HUES64 (cell line): ENCODE measurements at regions not wholly inside any gene's neighbourhood (a gene's known extent, or its start where the extent isn't known, plus 50 kb on each side); places are given as distances from the start of the nearest gene placed in this dataset.

Source experiments
- H3K27ac ChIP-seq: 2 replicates; pipeline ENCODE4 v1.7.0; 2013; ENCODE audit warnings: low read depth, low read length, inconsistent platforms
- H3K27me3 ChIP-seq: 2 replicates; pipeline ENCODE4 v1.6.1; 2013; ENCODE audit warnings: mild to moderate bottlenecking, low read length; ENCODE audit not compliant: insufficient read depth
- H3K36me3 ChIP-seq: 2 replicates; pipeline ENCODE4 v1.6.1; 2013; ENCODE audit warnings: mild to moderate bottlenecking, low read length; ENCODE audit not compliant: insufficient read depth
- H3K4me1 ChIP-seq: 2 replicates; pipeline ENCODE4 v1.6.1; 2013; ENCODE audit warnings: mild to moderate bottlenecking, low read length, moderate library complexity; ENCODE audit not compliant: insufficient read depth
- H3K4me3 ChIP-seq: 2 replicates; pipeline ENCODE4 v1.5.1; 2013; ENCODE audit warnings: mild to moderate bottlenecking, low read length, moderate library complexity
- H3K9ac ChIP-seq: 2 replicates; pipeline ENCODE4 v1.6.1; 2013; ENCODE audit warnings: mild to moderate bottlenecking, low read depth, low read length
- H3K9me3 ChIP-seq: 2 replicates; pipeline ENCODE4 v1.6.1; 2013; ENCODE audit warnings: low read depth, low read length; ENCODE audit not compliant: insufficient read depth
- WGBS: fragments of 150-250, 120-280 bp; methylation state at CpG from one replicate; pipeline ENCODE4 v1.1.7; 2013; ENCODE audit warnings: missing lambda C conversion rate; 5-methylcytosine and 5-hydroxymethylcytosine counted together

GRCh38 chr1:232310541-232310940, 319.4 kb downstream of the SIPA1L2 start:
- Histone ChIP-seq H3K9me3 (no peaks in the 10 kb centered on the region), H3K4me3 (no peak overlapping the region), H3K27me3 (no peaks in the 10 kb centered on the region), H3K4me1 (peaks cover 12% of the 10 kb centered on the region), H3K9ac (no peak overlapping the region), H3K27ac (no peak overlapping the region), H3K36me3 (no peaks in the 10 kb centered on the region)
- WGBS, result 76% methylated on average over 4 of the region's 5 CpGs

GRCh38 chr1:232308616-232309015, 321.3 kb downstream of the SIPA1L2 start:
- WGBS, result 78% methylated on average over 3 of the region's 3 CpGs
- Histone ChIP-seq H3K4me3 (no peak overlapping the region), H3K36me3 (no peaks in the 10 kb centered on the region), H3K27me3 (no peaks in the 10 kb centered on the region), H3K27ac (no peak overlapping the region), H3K9ac (no peak overlapping the region), H3K4me1 (peaks cover 12% of the 10 kb centered on the region), H3K9me3 (no peaks in the 10 kb centered on the region)

- Histone ChIP-seq H3K27me3 (no peaks in the 10 kb centered on the region), H3K4me3 (no peak overlapping the region), H3K4me1 (peaks cover 13% of the 10 kb centered on the region), H3K9me3 (no peaks in the 10 kb centered on the region), H3K9ac (no peak overlapping the region), H3K36me3 (no peaks in the 10 kb centered on the region), H3K27ac (no peak overlapping the region)
- 81% methylated on average over 4 of the region's 5 CpGs for WGBS
These were observed 322.5 kb downstream of the SIPA1L2 start for GRCh38 chr1:232307296-232308017.

- Histone ChIP-seq H3K9me3 (no peaks in the 10 kb centered on the region), H3K4me3 (no peak overlapping the region), H3K9ac (no peak overlapping the region), H3K36me3 (no peaks in the 10 kb centered on the region), H3K27ac (peak overlapping the region; percentile 3; the same call in 1 of the 2 replicates), H3K4me1 (peaks cover 14% of the 10 kb centered on the region), H3K27me3 (no peaks in the 10 kb centered on the region)
- 61% methylated on average over 8 of the region's 8 CpGs for WGBS
These were observed 323.5 kb downstream of the SIPA1L2 start for GRCh38 chr1:232306269-232306961.

- Histone ChIP-seq H3K4me1 (peaks cover 14% of the 10 kb centered on the region), H3K27ac (no peak overlapping the region), H3K4me3 (no peak overlapping the region), H3K36me3 (no peaks in the 10 kb centered on the region), H3K27me3 (no peaks in the 10 kb centered on the region), H3K9me3 (no peaks in the 10 kb centered on the region), H3K9ac (no peak overlapping the region)
- 88% methylated on average over 4 of the region's 4 CpGs for WGBS
These were observed 324.9 kb downstream of the SIPA1L2 start for GRCh38 chr1:232305050-232305449.

- Histone ChIP-seq H3K27me3 (no peaks in the 10 kb centered on the region), H3K9me3 (no peaks in the 10 kb centered on the region), H3K36me3 (no peaks in the 10 kb centered on the region), H3K4me1 (peaks cover 14% of the 10 kb centered on the region), H3K9ac (no peak overlapping the region), H3K27ac (no peak overlapping the region), H3K4me3 (no peak overlapping the region)
- WGBS, result 95% methylated on average over 5 of the region's 5 CpGs
These were observed 326.7 kb downstream of the SIPA1L2 start for GRCh38 chr1:232303222-232303620.

GRCh38 chr1:232302376-232303221, 327.3 kb downstream of the SIPA1L2 start:
- H3K9ac ChIP-seq, result no peak overlapping the region
- H3K27ac ChIP-seq, result no peak overlapping the region
- H3K9me3 ChIP-seq, result no peaks in the 10 kb centered on the region
- no peak overlapping the region for H3K4me3 ChIP-seq
- WGBS, result 94% methylated on average over 4 of the region's 4 CpGs
- H3K36me3 ChIP-seq, result no peaks in the 10 kb centered on the region
- peaks cover 14% of the 10 kb centered on the region for H3K4me1 ChIP-seq
- H3K27me3 ChIP-seq, result no peaks in the 10 kb centered on the region

GRCh38 chr1:232301246-232301645, 328.7 kb downstream of the SIPA1L2 start:
- Histone ChIP-seq H3K9me3 (no peaks in the 10 kb centered on the region), H3K9ac (no peak overlapping the region), H3K27me3 (no peaks in the 10 kb centered on the region), H3K4me1 (peaks cover 3% of the 10 kb centered on the region), H3K4me3 (no peak overlapping the region), H3K27ac (no peak overlapping the region), H3K36me3 (no peaks in the 10 kb centered on the region)
- WGBS, result 96% methylated on average over 6 of the region's 8 CpGs

GRCh38 chr1:232300466-232300865, 329.5 kb downstream of the SIPA1L2 start:
- Histone ChIP-seq H3K4me3 (no peak overlapping the region), H3K27ac (no peak overlapping the region), H3K9ac (no peak overlapping the region), H3K9me3 (no peaks in the 10 kb centered on the region), H3K27me3 (no peaks in the 10 kb centered on the region), H3K36me3 (no peaks in the 10 kb centered on the region), H3K4me1 (peaks cover 2% of the 10 kb centered on the region; the same call in 1 of the 2 replicates)
- 99% methylated on average over 2 of the region's 2 CpGs for WGBS

- Histone ChIP-seq H3K4me1 (0 out of 2 replicates have a peak, but pooled peaks cover 7% of the 10 kb centered on the region), H3K27ac (no peak overlapping the region), H3K36me3 (no peaks in the 10 kb centered on the region), H3K27me3 (no peaks in the 10 kb centered on the region), H3K9me3 (no peaks in the 10 kb centered on the region), H3K4me3 (no peak overlapping the region), H3K9ac (no peak overlapping the region)
- 84% methylated on average over 4 of the region's 4 CpGs for WGBS
These were observed 333.5 kb downstream of the SIPA1L2 start for GRCh38 chr1:232296461-232296860.

- Histone ChIP-seq H3K27me3 (no peaks in the 10 kb centered on the region), H3K9me3 (no peaks in the 10 kb centered on the region), H3K4me3 (no peak overlapping the region), H3K9ac (no peak overlapping the region), H3K4me1 (0 out of 2 replicates have a peak, but pooled peaks cover 7% of the 10 kb centered on the region), H3K36me3 (no peaks in the 10 kb centered on the region), H3K27ac (no peak overlapping the region)
- 97% methylated on average over 2 of the region's 3 CpGs for WGBS
These were observed 336.6 kb downstream of the SIPA1L2 start for GRCh38 chr1:232293361-232293760.
